CD4-positive, alpha-beta T cell treated with Interleukin-21 for 1 hour (primary cell): ENCODE measurements at regions not wholly inside any gene's neighbourhood (a gene's known extent, or its start where the extent isn't known, plus 50 kb on each side); places are given as distances from the start of the nearest gene placed in this dataset.

Experiments used
- DNase-seq: peaks from one replicate; pipeline ENCODE4 v3.0.0-alpha.2; 2020

GRCh38 chr15:87805117-87805820 is 451.3 kb downstream of the NTRK3 start:
- no peak for DNase-seq

- no peak for DNase-seq
Observed at GRCh38 chr15:87804451-87804850, 452.1 kb downstream of the NTRK3 start.

- DNase-seq = no peak
Observed at GRCh38 chr15:87799838-87800237, 456.7 kb downstream of the NTRK3 start.

- no peak for DNase-seq
Observed at GRCh38 chr15:87799428-87799827, 457.1 kb downstream of the NTRK3 start.

GRCh38 chr15:87793725-87794124 is 462.8 kb downstream of the NTRK3 start:
- no peak for DNase-seq

GRCh38 chr15:87792250-87793040 is 464.1 kb downstream of the NTRK3 start:
- no peak for DNase-seq

- no peak for DNase-seq
Observed at GRCh38 chr15:87781959-87782625, 474.4 kb downstream of the NTRK3 start.

- DNase-seq = no peak
Observed at GRCh38 chr15:87779746-87780145, 476.8 kb downstream of the NTRK3 start.

GRCh38 chr15:87778358-87778757 is 478.2 kb downstream of the NTRK3 start:
- DNase-seq = no peak

- no peak for DNase-seq
Observed at GRCh38 chr15:87777054-87777561, 479.4 kb downstream of the NTRK3 start.

GRCh38 chr15:87767516-87767915 is 489.0 kb downstream of the NTRK3 start:
- no peak for DNase-seq

GRCh38 chr15:87764461-87765240 is 491.9 kb downstream of the NTRK3 start:
- no peak for DNase-seq

- DNase-seq = no peak
Observed at GRCh38 chr15:87763837-87764236, 492.7 kb downstream of the NTRK3 start.

GRCh38 chr15:87761736-87762509 is 494.6 kb downstream of the NTRK3 start:
- DNase-seq = peak; percentile 16

- no peak for DNase-seq
Observed at GRCh38 chr15:87760547-87761314, 495.8 kb downstream of the NTRK3 start.

- no peak for DNase-seq
Observed at GRCh38 chr15:87758794-87759418, 497.6 kb downstream of the NTRK3 start.

- DNase-seq = no peak
Observed at GRCh38 chr15:87757084-87757483, 499.5 kb downstream of the NTRK3 start.

GRCh38 chr15:87756072-87756471 is 500.5 kb downstream of the NTRK3 start:
- DNase-seq = no peak

GRCh38 chr15:87755226-87755625 is 501.3 kb downstream of the NTRK3 start:
- no peak for DNase-seq

GRCh38 chr15:87753539-87753938 is 503.0 kb downstream of the NTRK3 start:
- no peak for DNase-seq
